HEK293 (cell line): ENCODE measurements at regions not wholly inside any gene's neighbourhood (a gene's known extent, or its start where the extent isn't known, plus 50 kb on each side); places are given as distances from the start of the nearest gene placed in this dataset.

Source experiments
- HOXA7 ChIP-seq: sonication (generic); formaldehyde crosslinking; IDR thresholded peaks from 2 replicates; pipeline ENCODE4 v1.8.1; 2022; ENCODE audit warnings: missing genetic modification reagents, borderline replicate concordance
- MYNN ChIP-seq: fragments of 450-650 bp; formaldehyde crosslinking; IDR thresholded peaks from 2 replicates; pipeline ENCODE4 v1.5.1; 2016; ENCODE audit warnings: missing biosample characterization, missing genetic modification characterization, borderline replicate concordance
- MZF1 ChIP-seq: fragments of 450-650 bp; formaldehyde crosslinking; IDR thresholded peaks from 2 replicates; pipeline ENCODE4 v1.5.1; 2017; ENCODE audit warnings: missing biosample characterization, missing genetic modification characterization, borderline replicate concordance
- PRDM1 ChIP-seq: fragments of 450-650 bp; formaldehyde crosslinking; IDR thresholded peaks from 2 replicates; pipeline ENCODE4; 2016; ENCODE audit warnings: missing biosample characterization, missing genetic modification characterization
- TRIM28 ChIP-seq: IDR thresholded peaks from 2 replicates; pipeline ENCODE4 v1.6.1; 2011; ENCODE audit warnings: low read length, control low read depth, borderline replicate concordance
- ZBTB8A ChIP-seq: fragments of 450-650 bp; formaldehyde crosslinking; IDR thresholded peaks from 2 replicates; pipeline ENCODE4 v1.5.1; 2016; ENCODE audit warnings: missing biosample characterization, missing genetic modification characterization
- ZNF114 ChIP-seq: fragments of 450-650 bp; formaldehyde crosslinking; IDR thresholded peaks from 2 replicates; pipeline ENCODE4 v1.5.0; 2017; ENCODE audit warnings: missing biosample characterization, missing genetic modification characterization
- ZNF133 ChIP-seq: fragments of 450-650 bp; formaldehyde crosslinking; IDR thresholded peaks from 2 replicates; pipeline ENCODE4 v1.5.1; 2016; ENCODE audit warnings: missing biosample characterization, missing genetic modification characterization
- ZNF785 ChIP-seq: fragments of 450-650 bp; formaldehyde crosslinking; IDR thresholded peaks from 2 replicates; pipeline ENCODE4 v1.5.1; 2016; ENCODE audit warnings: missing biosample characterization, missing genetic modification characterization
- TF ChIP-seq, protein P1 (sequence below): fragments of 450-650 bp; formaldehyde crosslinking; IDR thresholded peaks from 2 replicates; pipeline ENCODE4 v1.5.1; 2017; ENCODE audit warnings: missing biosample characterization, missing genetic modification characterization
- TF ChIP-seq, protein P2 (sequence below): fragments of 450-650 bp; formaldehyde crosslinking; IDR thresholded peaks from 2 replicates; pipeline ENCODE4 v1.5.1; 2016; ENCODE audit warnings: missing biosample characterization, missing genetic modification characterization
- TF ChIP-seq, protein P3 (sequence below): fragments of 450-650 bp; formaldehyde crosslinking; IDR thresholded peaks from 2 replicates; pipeline ENCODE4 v1.5.1; 2016; ENCODE audit warnings: missing biosample characterization, missing genetic modification characterization
- TF ChIP-seq, protein P4 (sequence below): fragments of 450-650 bp; formaldehyde crosslinking; IDR thresholded peaks from 2 replicates; pipeline ENCODE4 v1.5.1; 2017; ENCODE audit warnings: missing biosample characterization, missing genetic modification characterization

DNA sequence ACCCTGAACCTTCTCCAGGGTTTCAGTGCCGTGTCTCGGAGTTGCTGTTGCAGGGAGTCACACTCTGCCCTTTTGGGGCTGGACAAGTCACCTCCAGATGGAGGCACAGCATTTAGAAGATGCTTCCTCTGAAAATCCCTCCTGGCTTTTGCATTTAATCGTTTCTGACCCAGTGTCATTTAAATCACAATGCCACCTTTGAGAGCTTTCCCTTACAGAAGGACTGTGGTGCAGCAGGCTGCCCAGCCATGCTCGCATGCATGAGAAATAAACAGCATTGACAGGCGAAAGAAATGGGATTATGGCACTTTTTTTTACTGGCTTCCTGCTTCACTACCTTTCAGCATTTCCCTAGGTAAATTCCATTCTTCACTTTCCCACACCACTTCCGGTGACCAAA, 113.4 kb upstream of the DYRK2 start:
- TF ChIP-seq, protein P1, sequence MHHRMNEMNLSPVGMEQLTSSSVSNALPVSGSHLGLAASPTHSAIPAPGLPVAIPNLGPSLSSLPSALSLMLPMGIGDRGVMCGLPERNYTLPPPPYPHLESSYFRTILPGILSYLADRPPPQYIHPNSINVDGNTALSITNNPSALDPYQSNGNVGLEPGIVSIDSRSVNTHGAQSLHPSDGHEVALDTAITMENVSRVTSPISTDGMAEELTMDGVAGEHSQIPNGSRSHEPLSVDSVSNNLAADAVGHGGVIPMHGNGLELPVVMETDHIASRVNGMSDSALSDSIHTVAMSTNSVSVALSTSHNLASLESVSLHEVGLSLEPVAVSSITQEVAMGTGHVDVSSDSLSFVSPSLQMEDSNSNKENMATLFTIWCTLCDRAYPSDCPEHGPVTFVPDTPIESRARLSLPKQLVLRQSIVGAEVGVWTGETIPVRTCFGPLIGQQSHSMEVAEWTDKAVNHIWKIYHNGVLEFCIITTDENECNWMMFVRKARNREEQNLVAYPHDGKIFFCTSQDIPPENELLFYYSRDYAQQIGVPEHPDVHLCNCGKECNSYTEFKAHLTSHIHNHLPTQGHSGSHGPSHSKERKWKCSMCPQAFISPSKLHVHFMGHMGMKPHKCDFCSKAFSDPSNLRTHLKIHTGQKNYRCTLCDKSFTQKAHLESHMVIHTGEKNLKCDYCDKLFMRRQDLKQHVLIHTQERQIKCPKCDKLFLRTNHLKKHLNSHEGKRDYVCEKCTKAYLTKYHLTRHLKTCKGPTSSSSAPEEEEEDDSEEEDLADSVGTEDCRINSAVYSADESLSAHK (tag by site-specific recombination), result no peak
- TF ChIP-seq HOXA7 (CRISPR knock-in tag) (no peak), ZNF114 (tag by site-specific recombination) (no peak), ZNF133 (tag by site-specific recombination) (no peak), MZF1 (tag by site-specific recombination) (no peak), PRDM1 (tag by site-specific recombination) (no peak), ZBTB8A (tag by site-specific recombination) (no peak), ZNF785 (no peak), MYNN (tag by site-specific recombination) (no peak), TRIM28 (no peak)
- TF ChIP-seq, protein P2, sequence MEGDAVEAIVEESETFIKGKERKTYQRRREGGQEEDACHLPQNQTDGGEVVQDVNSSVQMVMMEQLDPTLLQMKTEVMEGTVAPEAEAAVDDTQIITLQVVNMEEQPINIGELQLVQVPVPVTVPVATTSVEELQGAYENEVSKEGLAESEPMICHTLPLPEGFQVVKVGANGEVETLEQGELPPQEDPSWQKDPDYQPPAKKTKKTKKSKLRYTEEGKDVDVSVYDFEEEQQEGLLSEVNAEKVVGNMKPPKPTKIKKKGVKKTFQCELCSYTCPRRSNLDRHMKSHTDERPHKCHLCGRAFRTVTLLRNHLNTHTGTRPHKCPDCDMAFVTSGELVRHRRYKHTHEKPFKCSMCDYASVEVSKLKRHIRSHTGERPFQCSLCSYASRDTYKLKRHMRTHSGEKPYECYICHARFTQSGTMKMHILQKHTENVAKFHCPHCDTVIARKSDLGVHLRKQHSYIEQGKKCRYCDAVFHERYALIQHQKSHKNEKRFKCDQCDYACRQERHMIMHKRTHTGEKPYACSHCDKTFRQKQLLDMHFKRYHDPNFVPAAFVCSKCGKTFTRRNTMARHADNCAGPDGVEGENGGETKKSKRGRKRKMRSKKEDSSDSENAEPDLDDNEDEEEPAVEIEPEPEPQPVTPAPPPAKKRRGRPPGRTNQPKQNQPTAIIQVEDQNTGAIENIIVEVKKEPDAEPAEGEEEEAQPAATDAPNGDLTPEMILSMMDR, result no peak
- TF ChIP-seq, protein P3, sequence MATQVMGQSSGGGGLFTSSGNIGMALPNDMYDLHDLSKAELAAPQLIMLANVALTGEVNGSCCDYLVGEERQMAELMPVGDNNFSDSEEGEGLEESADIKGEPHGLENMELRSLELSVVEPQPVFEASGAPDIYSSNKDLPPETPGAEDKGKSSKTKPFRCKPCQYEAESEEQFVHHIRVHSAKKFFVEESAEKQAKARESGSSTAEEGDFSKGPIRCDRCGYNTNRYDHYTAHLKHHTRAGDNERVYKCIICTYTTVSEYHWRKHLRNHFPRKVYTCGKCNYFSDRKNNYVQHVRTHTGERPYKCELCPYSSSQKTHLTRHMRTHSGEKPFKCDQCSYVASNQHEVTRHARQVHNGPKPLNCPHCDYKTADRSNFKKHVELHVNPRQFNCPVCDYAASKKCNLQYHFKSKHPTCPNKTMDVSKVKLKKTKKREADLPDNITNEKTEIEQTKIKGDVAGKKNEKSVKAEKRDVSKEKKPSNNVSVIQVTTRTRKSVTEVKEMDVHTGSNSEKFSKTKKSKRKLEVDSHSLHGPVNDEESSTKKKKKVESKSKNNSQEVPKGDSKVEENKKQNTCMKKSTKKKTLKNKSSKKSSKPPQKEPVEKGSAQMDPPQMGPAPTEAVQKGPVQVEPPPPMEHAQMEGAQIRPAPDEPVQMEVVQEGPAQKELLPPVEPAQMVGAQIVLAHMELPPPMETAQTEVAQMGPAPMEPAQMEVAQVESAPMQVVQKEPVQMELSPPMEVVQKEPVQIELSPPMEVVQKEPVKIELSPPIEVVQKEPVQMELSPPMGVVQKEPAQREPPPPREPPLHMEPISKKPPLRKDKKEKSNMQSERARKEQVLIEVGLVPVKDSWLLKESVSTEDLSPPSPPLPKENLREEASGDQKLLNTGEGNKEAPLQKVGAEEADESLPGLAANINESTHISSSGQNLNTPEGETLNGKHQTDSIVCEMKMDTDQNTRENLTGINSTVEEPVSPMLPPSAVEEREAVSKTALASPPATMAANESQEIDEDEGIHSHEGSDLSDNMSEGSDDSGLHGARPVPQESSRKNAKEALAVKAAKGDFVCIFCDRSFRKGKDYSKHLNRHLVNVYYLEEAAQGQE (tag by site-specific recombination), result no peak
- TF ChIP-seq, protein P4, sequence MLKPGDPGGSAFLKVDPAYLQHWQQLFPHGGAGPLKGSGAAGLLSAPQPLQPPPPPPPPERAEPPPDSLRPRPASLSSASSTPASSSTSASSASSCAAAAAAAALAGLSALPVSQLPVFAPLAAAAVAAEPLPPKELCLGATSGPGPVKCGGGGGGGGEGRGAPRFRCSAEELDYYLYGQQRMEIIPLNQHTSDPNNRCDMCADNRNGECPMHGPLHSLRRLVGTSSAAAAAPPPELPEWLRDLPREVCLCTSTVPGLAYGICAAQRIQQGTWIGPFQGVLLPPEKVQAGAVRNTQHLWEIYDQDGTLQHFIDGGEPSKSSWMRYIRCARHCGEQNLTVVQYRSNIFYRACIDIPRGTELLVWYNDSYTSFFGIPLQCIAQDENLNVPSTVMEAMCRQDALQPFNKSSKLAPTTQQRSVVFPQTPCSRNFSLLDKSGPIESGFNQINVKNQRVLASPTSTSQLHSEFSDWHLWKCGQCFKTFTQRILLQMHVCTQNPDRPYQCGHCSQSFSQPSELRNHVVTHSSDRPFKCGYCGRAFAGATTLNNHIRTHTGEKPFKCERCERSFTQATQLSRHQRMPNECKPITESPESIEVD (tag by site-specific recombination), result no peak
